Right lobe of liver (tissue), 6 donors: ENCODE measurements at regions not wholly inside any gene's neighbourhood (a gene's known extent, or its start where the extent isn't known, plus 50 kb on each side); places are given as distances from the start of the nearest gene placed in this dataset.

Experiments
- ATAC-seq, 4 donors: fragments of 200-7000 bp; cut with Tn5 transposase; one replicate each; pipeline ENCODE4 v1.9.1; 2020; ENCODE audit warnings: mild to moderate bottlenecking in 4 of 4, moderate library complexity in 4 of 4
- DNase-seq, 3 donors: peaks; one replicate each; pipeline ENCODE4 v3.0.0-alpha.2; 2020
- H3K27ac ChIP-seq, 3 donors: fragments of 200-600 bp; one replicate each; pipeline ENCODE4 v1.8.0; 2022
- H3K27me3 ChIP-seq, 2 donors: fragments of 200-600 bp; one replicate each; pipeline ENCODE4 v1.8.0; 2022
- H3K36me3 ChIP-seq, 4 donors: fragments of 200-600 bp; sonication (generic) in 1 of 4; one replicate each; pipeline versions ENCODE4 v1.5.1 to v1.8.0; 2017 to 2022; ENCODE audit warnings: control low read depth in 1 of 4
- H3K4me1 ChIP-seq, 4 donors: fragments of 200-600 bp; sonication (generic) in 1 of 4; one replicate each; pipeline versions ENCODE4 v1.5.1 to v1.8.0; 2017 to 2022; ENCODE audit warnings: control low read depth in 1 of 4
- H3K4me3 ChIP-seq, 3 donors: fragments of 200-600 bp; one replicate each; pipeline ENCODE4 v1.8.0; 2022
- H3K9me3 ChIP-seq, 4 donors: fragments of 200-600 bp; sonication (generic) in 1 of 4; one replicate each; pipeline versions ENCODE4 v1.5.1 to v1.8.0; 2017 to 2022; ENCODE audit warnings: control low read depth in 1 of 4
- CTCF ChIP-seq, 4 donors: fragments of 200-600 bp in 3 of 4; fragments of 450-650 bp in 1 of 4; IDR thresholded peaks; one replicate each; pipeline versions ENCODE4 v1.5.1 to v1.8.0; 2016 to 2022; ENCODE audit warnings: antibody characterized with exemption in 4 of 4, mild to moderate bottlenecking in 2 of 4
- POLR2A ChIP-seq: fragments of 450-650 bp; IDR thresholded peaks from one replicate; pipeline ENCODE4 v1.6.1; 2017; ENCODE audit warnings: antibody characterized with exemption, mild to moderate bottlenecking
- WGBS: methylation state at CpG from one replicate; pipeline ENCODE4 v1.1.6; 2018; ENCODE audit warnings: low coverage, low lambda C conversion rate; ENCODE audit not compliant: insufficient coverage; ENCODE audit errors: missing lambda C conversion rate; 5-methylcytosine and 5-hydroxymethylcytosine counted together
- intact Hi-C, 2 donors: fragments of 100-400 bp; cut with DNase I; formaldehyde crosslinking; loops; one replicate each; pipeline versions ENCODE4 v1.11.2 to v1.14.1; 2022
- donor health status: DM: no; HTN: yes; CAD: no.
- donor health status: DM: no; HTN: no; CAD: no.
- donor health status: DM: no; HTN: no; CAD: no.
- donor health status: DM: no; HTN: yes; CAD: no.
- donor health status: DM: no; HTN: yes; CAD: no.

DNA sequence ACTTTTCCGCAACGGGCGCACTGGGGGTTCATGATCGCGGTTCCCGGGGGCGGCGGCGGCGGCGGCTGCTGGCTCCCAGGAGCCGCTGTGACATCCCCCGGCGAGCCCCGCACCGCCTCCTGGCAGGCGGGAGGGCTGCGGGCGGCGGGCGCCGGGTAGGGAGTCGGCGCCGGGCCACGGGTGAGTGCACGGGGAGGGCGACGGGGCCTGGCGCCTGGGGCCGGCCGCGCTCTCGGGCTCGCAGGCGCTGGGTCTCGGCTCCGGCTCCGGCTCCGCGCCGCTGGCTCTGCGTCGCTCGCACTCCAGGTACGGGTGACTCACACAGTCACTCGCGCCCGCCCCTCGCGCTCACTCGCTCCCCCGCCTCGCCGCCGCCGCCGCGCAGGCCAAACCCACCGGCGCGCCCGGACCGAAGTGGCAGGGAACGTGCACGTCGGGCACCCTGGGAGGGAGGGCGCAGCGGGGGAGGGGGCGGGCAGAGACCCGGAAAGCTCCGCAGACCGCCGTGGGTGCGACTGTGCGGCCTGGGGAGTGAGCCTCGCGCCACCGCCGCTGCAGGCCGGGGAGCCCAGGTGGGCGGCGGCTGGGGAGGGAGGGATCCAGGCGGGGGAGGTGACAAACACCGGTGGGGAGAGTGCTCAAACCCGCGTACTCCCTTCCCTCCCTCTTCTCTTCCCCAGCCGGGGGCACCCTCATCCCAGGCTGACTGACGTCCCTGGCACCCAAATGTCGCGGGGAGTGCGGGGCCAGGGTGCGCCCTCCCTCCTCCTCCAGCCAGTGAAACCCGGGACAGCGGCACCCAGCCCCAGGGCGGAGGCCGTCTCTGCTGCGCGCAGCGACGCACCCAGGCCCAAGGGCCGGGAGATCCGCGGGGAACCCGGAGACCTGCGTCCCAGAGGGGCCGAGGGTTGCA, 276.9 kb upstream of the NEBL start:
- Histone ChIP-seq H3K27me3 (no peaks in the 10 kb centered on the region), H3K36me3 (no peaks in the 10 kb centered on the region), H3K4me1 (peaks cover 0 to 16% (median 0%) of the 10 kb centered on the region in 4 donors), H3K4me3 (peak overlapping the region; percentile 45 to 54 (median 49)), H3K27ac (peak overlapping the region in 1 of 3 donors; percentile 15), H3K9me3 (no peaks in the 10 kb centered on the region)
- DNase-seq (peak; percentile 51 to 78 (median 60)), ATAC-seq (peak; percentile 74 to 81 (median 77))
- intact Hi-C loops: no loop called here
- TF ChIP-seq POLR2A: peak; percentile 32
- TF ChIP-seq CTCF (IDR thresholded peaks at IDR 0.05): no peak
- 0% methylated on average over 3 of the region's 107 CpGs for WGBS

- DNase-seq: peak in 1 of 3 donors; percentile 42
These were observed 276.1 kb upstream of the NEBL start for GRCh38 chr10:21172930-21173801.

GRCh38 chr10:21172542-21172929, 275.4 kb upstream of the NEBL start:
- WGBS: 27% methylated on average over 8 of the region's 10 CpGs
- Histone ChIP-seq H3K36me3 (no peaks in the 10 kb centered on the region), H3K4me3 (peak overlapping the region; percentile 45 to 54 (median 49)), H3K9me3 (no peaks in the 10 kb centered on the region), H3K4me1 (peaks cover 0 to 16% (median 0%) of the 10 kb centered on the region in 4 donors), H3K27me3 (no peaks in the 10 kb centered on the region), H3K27ac (no peak overlapping the region)
- intact Hi-C loops: no loop called here
- ATAC-seq (peak; percentile 10 to 57 (median 38)), DNase-seq (no peak)
- TF ChIP-seq CTCF (IDR thresholded peaks at IDR 0.05): no peak
- TF ChIP-seq POLR2A: no peak

More at GRCh38 chr10:21172930-21173801, 276.1 kb upstream of the NEBL start:
- Histone ChIP-seq H3K4me1 (peaks cover 0 to 16% (median 0%) of the 10 kb centered on the region in 4 donors), H3K4me3 (peak overlapping the region; percentile 45 to 54 (median 49)), H3K27me3 (no peaks in the 10 kb centered on the region), H3K9me3 (no peaks in the 10 kb centered on the region), H3K27ac (no peak overlapping the region), H3K36me3 (no peaks in the 10 kb centered on the region)
- TF ChIP-seq POLR2A (no peak), CTCF (IDR thresholded peaks at IDR 0.05) (no peak)
- intact Hi-C loops: no loop called here
- peak; percentile 33 to 59 (median 40) for ATAC-seq
- under 1% methylated on average over 25 of the region's 69 CpGs for WGBS

DNA sequence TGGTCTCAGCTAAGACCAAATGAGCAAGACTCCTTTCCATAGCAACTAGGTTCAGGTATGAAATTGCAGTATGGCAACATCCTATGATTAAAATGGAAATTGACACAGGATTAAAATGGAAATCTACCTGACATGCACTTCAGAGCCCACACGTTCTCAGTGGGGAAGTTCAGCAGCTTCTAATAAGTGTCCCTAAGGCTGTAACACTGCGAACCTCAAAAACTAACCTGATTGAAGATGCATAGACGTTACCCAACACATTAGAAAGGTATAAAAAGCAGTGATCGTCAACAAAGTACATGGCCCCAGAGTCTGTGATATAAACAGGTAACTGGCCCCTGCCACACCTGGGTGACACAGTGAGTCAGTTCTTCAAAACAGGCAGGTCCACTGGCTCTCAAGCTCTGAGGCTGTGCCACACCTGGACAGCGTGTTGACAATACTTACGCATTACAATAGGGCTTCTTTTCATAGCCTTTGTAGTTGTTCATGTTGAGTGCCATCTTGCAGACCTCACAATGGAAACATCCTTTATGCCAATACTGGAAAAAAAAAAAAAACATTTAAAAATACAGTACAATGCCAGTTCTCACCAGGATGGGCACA, 274.9 kb upstream of the NEBL start:
- DNase-seq (no peak), ATAC-seq (no peak)
- intact Hi-C loops: no loop called here
- TF ChIP-seq CTCF (IDR thresholded peaks at IDR 0.05) (no peak), POLR2A (no peak)
- Histone ChIP-seq H3K4me3 (peak overlapping the region in 1 of 3 donors; percentile 54), H3K27me3 (no peaks in the 10 kb centered on the region), H3K36me3 (no peaks in the 10 kb centered on the region), H3K9me3 (no peaks in the 10 kb centered on the region), H3K27ac (no peak overlapping the region), H3K4me1 (peaks cover 0 to 16% (median 0%) of the 10 kb centered on the region in 4 donors)
- WGBS: 82% methylated on average over 6 of the region's 6 CpGs
